GM18499 (cell line): ENCODE measurements at regions not wholly inside any gene's neighbourhood (a gene's known extent, or its start where the extent isn't known, plus 50 kb on each side); places are given as distances from the start of the nearest gene placed in this dataset.

Source experiments
- ATAC-seq: cut with Tn5 transposase; IDR thresholded peaks from one replicate; pipeline ENCODE4 v1.9.1; 2021; ENCODE audit warnings: moderate number of reproducible peaks; ENCODE audit not compliant: insufficient read depth, unreplicated experiment

DNA sequence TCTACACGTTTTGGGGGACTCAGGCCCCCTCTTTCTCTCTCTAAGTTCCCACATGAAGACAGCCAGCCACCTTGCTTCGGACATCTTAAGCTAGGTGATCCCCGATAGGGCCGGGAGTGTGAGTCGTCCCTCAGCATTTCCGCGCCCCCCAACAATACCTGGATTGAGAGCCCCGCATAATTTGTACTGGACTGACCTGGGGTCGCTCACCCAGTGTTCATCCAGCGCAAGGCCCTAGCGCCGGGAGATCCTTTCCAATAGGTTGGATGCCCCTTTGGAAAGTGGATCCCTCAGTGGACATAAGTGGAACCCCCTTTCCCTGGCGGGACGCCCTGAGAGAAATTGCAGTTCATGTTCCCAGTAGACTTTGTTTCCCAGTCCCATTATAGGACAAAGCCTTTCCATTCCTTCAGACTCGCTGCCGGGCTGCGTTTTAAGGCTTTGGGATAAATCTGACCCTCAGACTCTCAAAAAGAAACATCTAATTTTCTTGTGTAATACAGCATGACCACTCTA, 77.8 kb upstream of the KCNH7 start:
- ATAC-seq, result no peak

DNA sequence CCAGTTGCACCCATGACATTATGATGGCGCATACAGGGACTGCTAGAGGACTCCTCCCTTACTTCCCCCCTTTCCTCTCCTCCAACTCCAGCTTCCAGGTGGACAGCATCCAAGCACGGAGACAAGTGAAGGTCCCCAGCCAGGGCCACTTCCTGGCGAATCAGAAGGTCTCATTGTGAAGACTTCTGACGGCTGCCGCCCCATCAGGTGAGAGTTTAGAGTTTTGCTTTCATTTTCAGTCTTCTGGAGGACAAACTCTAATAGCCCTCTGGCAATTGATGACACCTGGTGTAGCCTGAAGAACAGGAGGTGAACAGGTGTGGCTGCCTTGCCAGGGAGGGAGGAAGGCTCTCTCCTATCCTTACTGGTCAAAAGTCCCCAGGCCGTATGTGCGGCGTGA, 77.3 kb upstream of the KCNH7 start:
- no peak for ATAC-seq

DNA sequence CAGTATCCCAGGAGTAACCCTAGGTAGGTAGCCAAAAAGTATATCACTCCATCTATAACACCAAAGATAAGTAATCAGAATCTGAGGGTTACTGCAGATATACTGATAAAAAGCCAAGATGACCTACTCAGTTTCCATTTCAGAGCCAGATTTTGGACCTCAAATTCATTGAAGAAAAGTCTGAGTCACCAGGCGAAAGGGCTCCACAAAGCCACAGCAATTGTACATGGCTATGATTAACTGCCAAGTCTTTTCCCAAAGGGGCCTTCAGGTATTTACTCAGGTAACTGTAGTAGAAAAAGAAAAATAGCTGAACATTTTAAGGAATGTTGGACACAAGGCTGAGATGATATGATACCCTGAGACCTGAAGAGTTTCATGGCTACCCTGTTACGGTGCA, 75.6 kb upstream of the KCNH7 start:
- no peak for ATAC-seq

DNA sequence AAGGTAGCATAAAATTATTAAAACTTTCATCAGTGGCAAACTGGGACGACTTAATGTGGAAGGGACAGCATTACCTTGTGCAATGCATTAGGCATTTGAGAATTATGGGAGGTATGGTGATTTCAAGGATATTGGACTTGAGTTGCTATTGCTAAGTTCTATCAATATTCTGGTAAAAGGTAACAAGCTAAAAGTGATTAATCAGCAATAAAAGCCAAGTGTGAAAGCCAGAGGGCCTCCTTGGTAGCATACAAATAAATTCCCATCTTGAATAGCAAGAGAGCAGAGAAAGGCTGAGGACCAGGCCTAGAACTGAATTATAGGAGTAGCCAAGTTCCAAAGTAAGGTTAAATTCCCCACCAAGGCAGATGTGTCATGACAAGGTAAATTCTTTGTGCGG, 74.2 kb upstream of the KCNH7 start:
- no peak for ATAC-seq

DNA sequence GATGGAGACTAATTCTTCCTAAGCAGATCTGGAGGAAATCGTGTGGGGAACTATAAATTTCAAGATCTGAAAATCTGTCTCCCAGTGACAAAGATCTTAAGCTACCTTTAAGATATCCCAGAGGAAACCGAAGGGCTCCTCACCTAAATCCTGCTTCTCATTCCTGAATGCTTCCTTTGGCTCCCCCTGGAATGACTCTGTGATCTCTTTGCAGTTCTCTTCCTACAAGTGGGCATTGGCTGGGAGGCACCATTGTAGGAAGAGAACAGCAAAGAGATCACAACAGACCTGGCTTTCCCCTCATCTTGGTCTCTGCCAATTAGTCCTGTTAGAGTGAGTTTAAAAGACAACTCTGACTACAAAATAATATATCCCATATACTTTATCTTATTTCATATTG, 70.0 kb upstream of the KCNH7 start:
- no peak for ATAC-seq

DNA sequence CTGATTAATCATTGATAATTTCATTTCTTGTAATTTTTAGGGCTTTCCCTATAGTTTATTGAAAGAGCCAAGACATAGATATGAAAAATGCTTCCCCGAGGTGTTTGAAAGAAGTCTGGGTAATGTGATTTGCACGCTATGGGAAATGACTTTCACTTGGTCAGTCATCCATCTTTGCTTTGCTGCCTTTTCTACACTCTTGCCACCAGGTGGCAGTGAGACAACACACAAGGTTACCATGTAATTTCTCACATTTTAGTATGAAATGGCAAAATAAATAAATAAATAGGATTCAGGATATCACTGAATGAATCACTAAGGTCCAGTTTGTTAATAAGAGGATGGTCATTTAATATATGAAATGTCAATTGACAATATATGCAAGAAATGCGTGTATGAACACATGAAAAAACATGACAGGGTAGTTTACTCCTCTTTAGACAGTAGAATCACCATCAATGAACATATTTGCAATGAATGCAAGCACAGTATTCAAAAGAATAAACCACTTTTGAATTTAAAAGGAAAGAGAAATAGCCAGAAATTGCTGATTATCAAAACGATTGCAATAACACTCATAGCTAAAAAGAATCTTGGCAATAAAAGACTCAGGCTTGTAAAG, 52.2 kb upstream of the KCNH7 start:
- ATAC-seq, result peak; percentile 90

DNA sequence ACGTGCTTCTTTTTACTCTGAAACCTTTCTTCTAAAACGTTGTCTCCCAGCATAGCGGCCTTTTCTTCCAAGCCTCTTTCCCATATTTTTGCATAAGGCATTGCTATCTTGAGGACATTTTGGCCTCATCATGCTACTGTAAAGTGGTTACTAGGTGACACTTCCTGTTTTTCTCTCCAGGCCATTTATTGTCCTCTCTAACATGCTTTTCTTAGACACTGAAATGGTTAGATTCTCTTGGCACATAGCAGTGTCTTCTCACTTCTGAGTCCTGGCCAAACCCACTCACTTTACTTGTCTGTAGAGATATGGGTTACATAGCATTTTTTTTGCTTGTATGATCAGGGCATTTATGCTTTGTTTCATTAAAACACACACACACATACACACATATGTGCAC, 50.1 kb upstream of the KCNH7 start:
- ATAC-seq, result no peak
